H9 (cell line): ENCODE measurements at regions not wholly inside any gene's neighbourhood (a gene's known extent, or its start where the extent isn't known, plus 50 kb on each side); places are given as distances from the start of the nearest gene placed in this dataset.

Experiments
- DNase-seq: peaks from one replicate; pipeline ENCODE4 v3.0.0-alpha.2; 2017
- H2AFZ ChIP-seq: one replicate; pipeline ENCODE4 v1.6.1; 2013; ENCODE audit warnings: mild to moderate bottlenecking, low read length, control low read depth, moderate library complexity
- H2AK5ac ChIP-seq: 2 replicates; pipeline ENCODE4 v1.6.1; 2013; ENCODE audit warnings: low read length, control low read depth, mixed read lengths; ENCODE audit not compliant: insufficient read length
- H2BK120ac ChIP-seq: one replicate; pipeline ENCODE4 v1.6.1; 2013; ENCODE audit warnings: low read depth, mild to moderate bottlenecking, low read length, control low read depth, inconsistent platforms; ENCODE audit not compliant: poor library complexity, severe bottlenecking
- H2BK12ac ChIP-seq: 2 replicates; pipeline ENCODE4 v1.6.1; 2013; ENCODE audit warnings: low read length, control low read depth, mixed read lengths, low read depth; ENCODE audit not compliant: insufficient read length
- H2BK15ac ChIP-seq: 2 replicates; pipeline ENCODE4 v1.6.1; 2013; ENCODE audit warnings: low read depth, low read length, control low read depth
- H2BK20ac ChIP-seq: one replicate; pipeline ENCODE4 v1.6.1; 2013; ENCODE audit warnings: low read depth, mild to moderate bottlenecking, low read length, control low read depth, inconsistent platforms; ENCODE audit not compliant: poor library complexity, severe bottlenecking
- H2BK5ac ChIP-seq: 2 replicates; pipeline ENCODE4 v1.6.1; 2013; ENCODE audit warnings: low read length, control low read depth, mixed read lengths; ENCODE audit not compliant: insufficient read length
- H3K14ac ChIP-seq: 2 replicates; pipeline ENCODE4 v1.6.1; 2013; ENCODE audit warnings: low read length, control low read depth; ENCODE audit not compliant: insufficient read depth
- H3K18ac ChIP-seq: 2 replicates; pipeline ENCODE4 v1.6.1; 2013; ENCODE audit warnings: low read depth, mild to moderate bottlenecking, mixed read lengths, low read length, control low read depth; ENCODE audit not compliant: insufficient read length
- H3K23ac ChIP-seq: 2 replicates; pipeline ENCODE4 v1.6.1; 2013; ENCODE audit warnings: low read length, control low read depth, mixed read lengths, low read depth; ENCODE audit not compliant: insufficient read length
- H3K23me2 ChIP-seq: 2 replicates; pipeline ENCODE4 v1.6.1; 2013; ENCODE audit warnings: low read depth, mild to moderate bottlenecking, mixed read lengths, low read length, control low read depth; ENCODE audit not compliant: insufficient read length, poor library complexity, severe bottlenecking
- H3K27ac ChIP-seq: 2 replicates; pipeline ENCODE4 v1.5.1; 2013; ENCODE audit warnings: low read length, control low read depth, mixed read lengths, low read depth; ENCODE audit not compliant: insufficient read length
- H3K27me3 ChIP-seq: 2 replicates; pipeline ENCODE4 v1.6.1; 2013; ENCODE audit warnings: low read length, control low read depth, inconsistent platforms; ENCODE audit not compliant: insufficient read depth
- H3K4ac ChIP-seq: 2 replicates; pipeline ENCODE4 v1.6.1; 2013; ENCODE audit warnings: low read depth, mild to moderate bottlenecking, control low read depth, inconsistent platforms, low read length, moderate library complexity
- H3K4me1 ChIP-seq: 2 replicates; pipeline ENCODE4 v1.6.1; 2013; ENCODE audit warnings: low read length, control low read depth, inconsistent platforms; ENCODE audit not compliant: insufficient read depth
- H3K4me2 ChIP-seq: 2 replicates; pipeline ENCODE4 v1.6.1; 2013; ENCODE audit warnings: low read length, control low read depth, mixed read lengths; ENCODE audit not compliant: insufficient read length, insufficient read depth
- H3K56ac ChIP-seq: 2 replicates; pipeline ENCODE4 v1.6.1; 2013; ENCODE audit warnings: low read depth, mild to moderate bottlenecking, mixed read lengths, low read length, control low read depth; ENCODE audit not compliant: insufficient read length
- H3K79me1 ChIP-seq: 2 replicates; pipeline ENCODE4 v1.6.1; 2013; ENCODE audit warnings: low read depth, mild to moderate bottlenecking, moderate library complexity, low read length, control low read depth, inconsistent platforms; ENCODE audit not compliant: insufficient read depth, poor library complexity, severe bottlenecking
- H3K79me2 ChIP-seq: 2 replicates; pipeline ENCODE4 v1.6.1; 2013; ENCODE audit warnings: low read length, control low read depth, inconsistent platforms; ENCODE audit not compliant: insufficient read depth
- H3K9ac ChIP-seq: 2 replicates; pipeline ENCODE4 v1.6.1; 2013; ENCODE audit warnings: low read length, control low read depth, mixed read lengths; ENCODE audit not compliant: insufficient read length; ENCODE audit errors: extremely low read depth
- H3K9me3 ChIP-seq: one replicate; pipeline ENCODE4 v1.6.1; 2013; ENCODE audit warnings: low read depth, low read length, inconsistent platforms; ENCODE audit not compliant: control insufficient read depth
- H3T11ph ChIP-seq: one replicate; pipeline ENCODE4 v1.6.1; 2013; ENCODE audit warnings: mild to moderate bottlenecking, low read length, control low read depth, inconsistent platforms
- H4K20me1 ChIP-seq: one replicate; pipeline ENCODE4 v1.6.1; 2013; ENCODE audit not compliant: control insufficient read depth, insufficient read length, insufficient read depth
- H4K5ac ChIP-seq: 2 replicates; pipeline ENCODE4 v1.6.1; 2013; ENCODE audit warnings: low read depth, mild to moderate bottlenecking, mixed read lengths, low read length, control low read depth; ENCODE audit not compliant: insufficient read length
- H4K8ac ChIP-seq: replicated peaks from 2 replicates; pipeline ENCODE4 v1.6.1; 2013; ENCODE audit warnings: low read length, control low read depth, mixed read lengths, low read depth; ENCODE audit not compliant: insufficient read length
- H4K91ac ChIP-seq: 2 replicates; pipeline ENCODE4 v1.6.1; 2013; ENCODE audit warnings: low read depth, mild to moderate bottlenecking, moderate library complexity, mixed read lengths, low read length, control low read depth; ENCODE audit not compliant: insufficient read length
- H3K27ac Mint-ChIP-seq, 3 experiments: 2 replicates in 2 of 3; 3 replicates in 1 of 3; pipeline ENCODE4 v1.8.0; 2020 to 2021; ENCODE audit warnings: mixed read lengths in 3 of 3, mild to moderate bottlenecking in 1 of 3, moderate library complexity in 1 of 3
- H3K27me3 Mint-ChIP-seq: 2 replicates; pipeline ENCODE4 v1.8.0; 2021; ENCODE audit warnings: low read depth, mild to moderate bottlenecking, moderate library complexity, mixed read lengths
- H3K36me3 Mint-ChIP-seq, 3 experiments: 2 replicates in 2 of 3; 3 replicates in 1 of 3; pipeline ENCODE4 v1.8.0; 2020 to 2021; ENCODE audit warnings: low read depth in 3 of 3, mixed read lengths in 3 of 3; ENCODE audit not compliant: insufficient read depth in 1 of 3
- H3K4me1 Mint-ChIP-seq, 2 experiments: 2 replicates each; pipeline ENCODE4 v1.8.0; 2020; ENCODE audit warnings: mixed read lengths in 2 of 2
- H3K4me3 Mint-ChIP-seq, 2 experiments: 2 replicates in 1 of 2; 3 replicates in 1 of 2; pipeline ENCODE4 v1.8.0; 2020 to 2021; ENCODE audit warnings: mild to moderate bottlenecking in 2 of 2, mixed read lengths in 2 of 2, moderate library complexity in 1 of 2
- H3K9me3 Mint-ChIP-seq, 2 experiments: 2 replicates in 1 of 2; 3 replicates in 1 of 2; pipeline ENCODE4 v1.8.0; 2020; ENCODE audit warnings: mild to moderate bottlenecking in 2 of 2, mixed read lengths in 2 of 2, moderate library complexity in 1 of 2
- WGBS: extraction: QIAGEN DNeasy Blood & Tissue Kit; methylation state at CpG from one replicate; pipeline ENCODE4 v1.1.7; 2013; ENCODE audit warnings: missing lambda C conversion rate, low lambda C conversion rate, mixed read lengths; ENCODE audit not compliant: insufficient read length; ENCODE audit errors: extremely low coverage; 5-methylcytosine and 5-hydroxymethylcytosine counted together
- TF ChIP-seq, protein P1 (sequence below): fragments of 200-600 bp; sonication (generic); conservative IDR thresholded peaks from 3 replicates; pipeline ENCODE4 v1.8.0; 2021; ENCODE audit warnings: antibody characterized with exemption, mild to moderate bottlenecking

- no peak overlapping the region for H4K91ac ChIP-seq
- no peak overlapping the region for H3K9ac ChIP-seq
- no peak overlapping the region for H4K5ac ChIP-seq
- H3K23me2 ChIP-seq = no peaks in the 10 kb centered on the region
- no peak overlapping the region for H2BK5ac ChIP-seq
- H3K56ac ChIP-seq = no peak overlapping the region
- H3K4ac ChIP-seq = no peak overlapping the region
- H3K4me3 Mint-ChIP-seq = no peak overlapping the region
- H2BK20ac ChIP-seq = no peak overlapping the region
- H3K27ac ChIP-seq = no peak overlapping the region
- H3K14ac ChIP-seq = no peak overlapping the region
- no peaks in the 10 kb centered on the region for H3K4me1 ChIP-seq
- no peak overlapping the region for H3T11ph ChIP-seq
- no peak overlapping the region for H2AFZ ChIP-seq
- H2AK5ac ChIP-seq = no peak overlapping the region
- H2BK15ac ChIP-seq = no peak overlapping the region
- H4K20me1 ChIP-seq = no peaks in the 10 kb centered on the region
- H3K23ac ChIP-seq = no peak overlapping the region
- H3K4me2 ChIP-seq = no peak overlapping the region
- H3K79me1 ChIP-seq = no peaks in the 10 kb centered on the region
- no peaks in the 10 kb centered on the region for H3K79me2 ChIP-seq
- no peaks in the 10 kb centered on the region for H3K27me3 ChIP-seq
- H2BK12ac ChIP-seq = no peak overlapping the region
- H3K4me1 Mint-ChIP-seq = no peaks in the 10 kb centered on the region
- H3K18ac ChIP-seq = no peak overlapping the region
- no peak for DNase-seq
- H3K36me3 Mint-ChIP-seq = no peaks in the 10 kb centered on the region
- peaks cover 0 to 4% of the 10 kb centered on the region in 2 experiments; a peak in 3 of 5 replicates for H3K9me3 Mint-ChIP-seq
- no CpG with 5 or more reads among the region's 5 CpGs for WGBS
- no peak overlapping the region for H2BK120ac ChIP-seq
- TF ChIP-seq, protein P1, sequence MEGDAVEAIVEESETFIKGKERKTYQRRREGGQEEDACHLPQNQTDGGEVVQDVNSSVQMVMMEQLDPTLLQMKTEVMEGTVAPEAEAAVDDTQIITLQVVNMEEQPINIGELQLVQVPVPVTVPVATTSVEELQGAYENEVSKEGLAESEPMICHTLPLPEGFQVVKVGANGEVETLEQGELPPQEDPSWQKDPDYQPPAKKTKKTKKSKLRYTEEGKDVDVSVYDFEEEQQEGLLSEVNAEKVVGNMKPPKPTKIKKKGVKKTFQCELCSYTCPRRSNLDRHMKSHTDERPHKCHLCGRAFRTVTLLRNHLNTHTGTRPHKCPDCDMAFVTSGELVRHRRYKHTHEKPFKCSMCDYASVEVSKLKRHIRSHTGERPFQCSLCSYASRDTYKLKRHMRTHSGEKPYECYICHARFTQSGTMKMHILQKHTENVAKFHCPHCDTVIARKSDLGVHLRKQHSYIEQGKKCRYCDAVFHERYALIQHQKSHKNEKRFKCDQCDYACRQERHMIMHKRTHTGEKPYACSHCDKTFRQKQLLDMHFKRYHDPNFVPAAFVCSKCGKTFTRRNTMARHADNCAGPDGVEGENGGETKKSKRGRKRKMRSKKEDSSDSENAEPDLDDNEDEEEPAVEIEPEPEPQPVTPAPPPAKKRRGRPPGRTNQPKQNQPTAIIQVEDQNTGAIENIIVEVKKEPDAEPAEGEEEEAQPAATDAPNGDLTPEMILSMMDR = no peak
- H3K27ac Mint-ChIP-seq = no peak overlapping the region
- no peaks in the 10 kb centered on the region for H3K9me3 ChIP-seq
- H4K8ac ChIP-seq = no peak overlapping the region
- no peaks in the 10 kb centered on the region for H3K27me3 Mint-ChIP-seq
Observed at GRCh38 chr10:63822496-63822895, 301.3 kb downstream of the REEP3 start.
